OCI-LY7 (cell line): ENCODE measurements at regions not wholly inside any gene's neighbourhood (a gene's known extent, or its start where the extent isn't known, plus 50 kb on each side); places are given as distances from the start of the nearest gene placed in this dataset.

ENCODE experiments used
- CTCF ChIP-seq: fragments of 200-600 bp; sonication (generic); conservative IDR thresholded peaks from 2 replicates; pipeline ENCODE4 v1.5.1; 2014; ENCODE audit warnings: mild to moderate bottlenecking, antibody characterized with exemption, low read length, moderate library complexity, mixed read lengths
- EZH2phosphoT487 ChIP-seq: fragments of 200-600 bp; sonication (generic); IDR thresholded peaks from 2 replicates; pipeline ENCODE4 v1.6.1; 2018; ENCODE audit warnings: low read depth, borderline replicate concordance, mild to moderate bottlenecking, mixed run types, antibody characterized with exemption, low read length, moderate library complexity, mixed read lengths

- no peak for TF ChIP-seq CTCF
- no peak for TF ChIP-seq EZH2phosphoT487
These were observed 76.8 kb upstream of the RAB4A start for GRCh38 chr1:229194096-229194495.
